ENCODE measurements at regions not wholly inside any gene's neighbourhood (a gene's known extent, or its start where the extent isn't known, plus 50 kb on each side); places are given as distances from the start of the nearest gene placed in this dataset.

- no peak overlapping the region for H3K27ac ChIP-seq (ENCODE audit: low read depth, low read length)
- H2AFZ ChIP-seq (ENCODE audit: low read length, unreplicated experiment): no peak overlapping the region
- H3K4me3 ChIP-seq (ENCODE audit: low read depth, low read length): no peak overlapping the region
- H3K27me3 ChIP-seq (ENCODE audit: insufficient read depth, low read length): no peaks in the 10 kb centered on the region
- peaks cover 17% of the 10 kb centered on the region for H3K4me1 ChIP-seq (ENCODE audit: control insufficient read depth, insufficient read depth, low read length, unreplicated experiment)
- no peaks in the 10 kb centered on the region for H3K36me3 ChIP-seq (ENCODE audit: insufficient read depth, low read length)
- H3K79me2 ChIP-seq (ENCODE audit: control insufficient read depth, insufficient read depth, low read length, unreplicated experiment): no peaks in the 10 kb centered on the region
Measured at GRCh38 chr7:131656980-131657723, 100.7 kb upstream of the PODXL start.

- no peak overlapping the region for H2AFZ ChIP-seq (ENCODE audit: low read length, unreplicated experiment)
- no peaks in the 10 kb centered on the region for H3K36me3 ChIP-seq (ENCODE audit: insufficient read depth, low read length)
- no peaks in the 10 kb centered on the region for H3K27me3 ChIP-seq (ENCODE audit: insufficient read depth, low read length)
- H3K4me1 ChIP-seq (ENCODE audit: control insufficient read depth, insufficient read depth, low read length, unreplicated experiment): peaks cover 17% of the 10 kb centered on the region
- H3K27ac ChIP-seq (ENCODE audit: low read depth, low read length): no peak overlapping the region
- no peaks in the 10 kb centered on the region for H3K79me2 ChIP-seq (ENCODE audit: control insufficient read depth, insufficient read depth, low read length, unreplicated experiment)
- H3K4me3 ChIP-seq (ENCODE audit: low read depth, low read length): no peak overlapping the region
Measured at GRCh38 chr7:131655866-131656265, 99.4 kb upstream of the PODXL start.

GRCh38 chr7:131655447-131655846 lies 99.0 kb upstream of the PODXL start:
- H3K79me2 ChIP-seq (ENCODE audit: control insufficient read depth, insufficient read depth, low read length, unreplicated experiment): no peaks in the 10 kb centered on the region
- no peaks in the 10 kb centered on the region for H3K27me3 ChIP-seq (ENCODE audit: insufficient read depth, low read length)
- H3K36me3 ChIP-seq (ENCODE audit: insufficient read depth, low read length): no peaks in the 10 kb centered on the region
- H2AFZ ChIP-seq (ENCODE audit: low read length, unreplicated experiment): no peak overlapping the region
- H3K4me3 ChIP-seq (ENCODE audit: low read depth, low read length): no peak overlapping the region
- peaks cover 17% of the 10 kb centered on the region for H3K4me1 ChIP-seq (ENCODE audit: control insufficient read depth, insufficient read depth, low read length, unreplicated experiment)
- H3K27ac ChIP-seq (ENCODE audit: low read depth, low read length): no peak overlapping the region

- H3K79me2 ChIP-seq (ENCODE audit: control insufficient read depth, insufficient read depth, low read length, unreplicated experiment): no peaks in the 10 kb centered on the region
- H3K4me1 ChIP-seq (ENCODE audit: control insufficient read depth, insufficient read depth, low read length, unreplicated experiment): peaks cover 17% of the 10 kb centered on the region
- no peaks in the 10 kb centered on the region for H3K36me3 ChIP-seq (ENCODE audit: insufficient read depth, low read length)
- H3K4me3 ChIP-seq (ENCODE audit: low read depth, low read length): no peak overlapping the region
- no peak overlapping the region for H2AFZ ChIP-seq (ENCODE audit: low read length, unreplicated experiment)
- H3K27me3 ChIP-seq (ENCODE audit: insufficient read depth, low read length): no peaks in the 10 kb centered on the region
- no peak overlapping the region for H3K27ac ChIP-seq (ENCODE audit: low read depth, low read length)
Measured at GRCh38 chr7:131654668-131655326, 98.4 kb upstream of the PODXL start.

GRCh38 chr7:131654249-131654558 lies 97.8 kb upstream of the PODXL start:
- H2AFZ ChIP-seq (ENCODE audit: low read length, unreplicated experiment): no peak overlapping the region
- H3K36me3 ChIP-seq (ENCODE audit: insufficient read depth, low read length): no peaks in the 10 kb centered on the region
- H3K27me3 ChIP-seq (ENCODE audit: insufficient read depth, low read length): no peaks in the 10 kb centered on the region
- no peak overlapping the region for H3K4me3 ChIP-seq (ENCODE audit: low read depth, low read length)
- no peaks in the 10 kb centered on the region for H3K79me2 ChIP-seq (ENCODE audit: control insufficient read depth, insufficient read depth, low read length, unreplicated experiment)
- H3K27ac ChIP-seq (ENCODE audit: low read depth, low read length): no peak overlapping the region
- peaks cover 17% of the 10 kb centered on the region for H3K4me1 ChIP-seq (ENCODE audit: control insufficient read depth, insufficient read depth, low read length, unreplicated experiment)

- H3K27me3 ChIP-seq (ENCODE audit: insufficient read depth, low read length): no peaks in the 10 kb centered on the region
- no peaks in the 10 kb centered on the region for H3K79me2 ChIP-seq (ENCODE audit: control insufficient read depth, insufficient read depth, low read length, unreplicated experiment)
- H3K36me3 ChIP-seq (ENCODE audit: insufficient read depth, low read length): no peaks in the 10 kb centered on the region
- no peak overlapping the region for H3K4me3 ChIP-seq (ENCODE audit: low read depth, low read length)
- H3K4me1 ChIP-seq (ENCODE audit: control insufficient read depth, insufficient read depth, low read length, unreplicated experiment): peaks cover 17% of the 10 kb centered on the region
- H3K27ac ChIP-seq (ENCODE audit: low read depth, low read length): no peak overlapping the region
- no peak overlapping the region for H2AFZ ChIP-seq (ENCODE audit: low read length, unreplicated experiment)
Measured at GRCh38 chr7:131653418-131654248, 97.2 kb upstream of the PODXL start.

GRCh38 chr7:131652934-131653333 lies 96.5 kb upstream of the PODXL start:
- Histone ChIP-seq H2AFZ (ENCODE audit: low read length, unreplicated experiment) (no peak overlapping the region), H3K27ac (ENCODE audit: low read depth, low read length) (no peak overlapping the region), H3K4me3 (ENCODE audit: low read depth, low read length) (no peak overlapping the region), H3K79me2 (ENCODE audit: control insufficient read depth, insufficient read depth, low read length, unreplicated experiment) (no peaks in the 10 kb centered on the region), H3K27me3 (ENCODE audit: insufficient read depth, low read length) (no peaks in the 10 kb centered on the region), H3K36me3 (ENCODE audit: insufficient read depth, low read length) (no peaks in the 10 kb centered on the region), H3K4me1 (ENCODE audit: control insufficient read depth, insufficient read depth, low read length, unreplicated experiment) (peaks cover 17% of the 10 kb centered on the region)

- Histone ChIP-seq H3K79me2 (ENCODE audit: control insufficient read depth, insufficient read depth, low read length, unreplicated experiment) (no peaks in the 10 kb centered on the region), H2AFZ (ENCODE audit: low read length, unreplicated experiment) (no peak overlapping the region), H3K36me3 (ENCODE audit: insufficient read depth, low read length) (no peaks in the 10 kb centered on the region), H3K4me3 (ENCODE audit: low read depth, low read length) (no peak overlapping the region), H3K27me3 (ENCODE audit: insufficient read depth, low read length) (no peaks in the 10 kb centered on the region), H3K4me1 (ENCODE audit: control insufficient read depth, insufficient read depth, low read length, unreplicated experiment) (peaks cover 13% of the 10 kb centered on the region), H3K27ac (ENCODE audit: low read depth, low read length) (no peak overlapping the region)
Measured at GRCh38 chr7:131652194-131652593, 95.8 kb upstream of the PODXL start.

GRCh38 chr7:131649879-131650278 lies 93.5 kb upstream of the PODXL start:
- H2AFZ ChIP-seq (ENCODE audit: low read length, unreplicated experiment): no peak overlapping the region

GRCh38 chr7:131649003-131649541 lies 92.6 kb upstream of the PODXL start:
- no peaks in the 10 kb centered on the region for H3K27me3 ChIP-seq (ENCODE audit: insufficient read depth, low read length)
- H3K36me3 ChIP-seq (ENCODE audit: insufficient read depth, low read length): no peaks in the 10 kb centered on the region
- H3K27ac ChIP-seq (ENCODE audit: low read depth, low read length): no peak overlapping the region
- no peak overlapping the region for H3K4me3 ChIP-seq (ENCODE audit: low read depth, low read length)
- no peak overlapping the region for H2AFZ ChIP-seq (ENCODE audit: low read length, unreplicated experiment)
- H3K4me1 ChIP-seq (ENCODE audit: control insufficient read depth, insufficient read depth, low read length, unreplicated experiment): peaks cover 11% of the 10 kb centered on the region
- H3K79me2 ChIP-seq (ENCODE audit: control insufficient read depth, insufficient read depth, low read length, unreplicated experiment): no peaks in the 10 kb centered on the region

More at GRCh38 chr7:131649879-131650278, 93.5 kb upstream of the PODXL start:
- H3K27me3 ChIP-seq (ENCODE audit: insufficient read depth, low read length): no peaks in the 10 kb centered on the region
- H3K79me2 ChIP-seq (ENCODE audit: control insufficient read depth, insufficient read depth, low read length, unreplicated experiment): no peaks in the 10 kb centered on the region
- no peaks in the 10 kb centered on the region for H3K36me3 ChIP-seq (ENCODE audit: insufficient read depth, low read length)
- H3K27ac ChIP-seq (ENCODE audit: low read depth, low read length): no peak overlapping the region
- H3K4me1 ChIP-seq (ENCODE audit: control insufficient read depth, insufficient read depth, low read length, unreplicated experiment): peaks cover 13% of the 10 kb centered on the region
- H3K4me3 ChIP-seq (ENCODE audit: low read depth, low read length): no peak overlapping the region

Measured in ACC112 (cell line).